Kidney capillary endothelial cell (primary cell): ENCODE measurements at regions not wholly inside any gene's neighbourhood (a gene's known extent, or its start where the extent isn't known, plus 50 kb on each side); places are given as distances from the start of the nearest gene placed in this dataset.
"Not testable (repeated sequence)": the region's sequence is repeated elsewhere in the genome, so short reads cannot be mapped to it uniquely, and the experiment has no call there.

Experiments
- DNase-seq: peaks from one replicate; pipeline ENCODE4 v3.0.0-alpha.2; 2018; ENCODE audit warnings: low spot score

- DNase-seq, result not testable (repeated sequence)
Observed at GRCh38 chr5:20797216-20797615, 809.2 kb upstream of the CDH18 start.

- not testable (repeated sequence) for DNase-seq
Observed at GRCh38 chr5:20784755-20785154, 796.8 kb upstream of the CDH18 start.

- DNase-seq, result not testable (repeated sequence)
Observed at GRCh38 chr5:20783484-20783883, 795.5 kb upstream of the CDH18 start.

GRCh38 chr5:20771338-20771737 lies 783.3 kb upstream of the CDH18 start:
- not testable (repeated sequence) for DNase-seq

- not testable (repeated sequence) for DNase-seq
Observed at GRCh38 chr5:20765074-20765473, 777.1 kb upstream of the CDH18 start.

- not testable (repeated sequence) for DNase-seq
Observed at GRCh38 chr5:20759459-20759858, 771.5 kb upstream of the CDH18 start.

GRCh38 chr5:20752179-20752578 lies 764.2 kb upstream of the CDH18 start:
- DNase-seq, result not testable (repeated sequence)

GRCh38 chr5:20735715-20736114 lies 747.7 kb upstream of the CDH18 start:
- DNase-seq, result not testable (repeated sequence)

- not testable (repeated sequence) for DNase-seq
Observed at GRCh38 chr5:20732223-20732622, 744.2 kb upstream of the CDH18 start.

- DNase-seq, result not testable (repeated sequence)
Observed at GRCh38 chr5:20721286-20721685, 733.3 kb upstream of the CDH18 start.

GRCh38 chr5:20711520-20712155 lies 723.6 kb upstream of the CDH18 start:
- DNase-seq, result not testable (repeated sequence)

GRCh38 chr5:20707634-20708033 lies 719.6 kb upstream of the CDH18 start:
- DNase-seq, result not testable (repeated sequence)

GRCh38 chr5:20694121-20694520 lies 706.1 kb upstream of the CDH18 start:
- DNase-seq, result no peak

GRCh38 chr5:20692913-20693312 lies 704.9 kb upstream of the CDH18 start:
- no peak for DNase-seq

GRCh38 chr5:20683241-20683940 lies 695.4 kb upstream of the CDH18 start:
- no peak for DNase-seq

GRCh38 chr5:20680718-20681302 lies 692.8 kb upstream of the CDH18 start:
- DNase-seq, result no peak

- DNase-seq, result peak; percentile 79
Observed at GRCh38 chr5:20678814-20679298, 690.9 kb upstream of the CDH18 start.

- DNase-seq, result no peak
Observed at GRCh38 chr5:20678386-20678785, 690.4 kb upstream of the CDH18 start.

- DNase-seq, result no peak
Observed at GRCh38 chr5:20660588-20660987, 672.6 kb upstream of the CDH18 start.

- DNase-seq, result no peak
Observed at GRCh38 chr5:20656262-20656661, 668.3 kb upstream of the CDH18 start.

GRCh38 chr5:20655211-20655610 lies 667.2 kb upstream of the CDH18 start:
- DNase-seq, result no peak

GRCh38 chr5:20654746-20655145 lies 666.7 kb upstream of the CDH18 start:
- DNase-seq, result no peak

GRCh38 chr5:20654033-20654432 lies 666.0 kb upstream of the CDH18 start:
- DNase-seq, result no peak
